ENCODE measurements at regions not wholly inside any gene's neighbourhood (a gene's known extent, or its start where the extent isn't known, plus 50 kb on each side); places are given as distances from the start of the nearest gene placed in this dataset.

DNA sequence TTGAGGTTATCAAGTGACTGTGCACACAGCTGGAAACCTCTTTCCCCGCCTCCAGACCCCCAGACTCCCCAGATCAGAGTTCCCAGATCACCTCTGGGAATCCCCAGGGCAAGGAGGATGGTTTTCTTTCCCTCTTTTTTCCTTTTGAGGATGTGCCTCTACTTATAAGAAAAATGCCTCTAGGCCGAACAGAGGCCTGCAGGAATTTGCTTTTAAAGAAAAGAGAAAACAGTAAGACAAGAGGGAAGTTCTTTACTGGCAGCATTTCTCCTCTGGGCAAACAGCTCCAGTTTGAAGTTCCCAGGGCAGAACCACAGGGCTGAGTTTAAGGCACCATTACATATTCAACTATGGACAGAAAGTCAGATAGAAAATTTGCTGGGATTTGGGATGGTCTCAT, 837.9 kb upstream of the LCORL start:
- no peak for DNase-seq (ENCODE audit: low read depth)

DNA sequence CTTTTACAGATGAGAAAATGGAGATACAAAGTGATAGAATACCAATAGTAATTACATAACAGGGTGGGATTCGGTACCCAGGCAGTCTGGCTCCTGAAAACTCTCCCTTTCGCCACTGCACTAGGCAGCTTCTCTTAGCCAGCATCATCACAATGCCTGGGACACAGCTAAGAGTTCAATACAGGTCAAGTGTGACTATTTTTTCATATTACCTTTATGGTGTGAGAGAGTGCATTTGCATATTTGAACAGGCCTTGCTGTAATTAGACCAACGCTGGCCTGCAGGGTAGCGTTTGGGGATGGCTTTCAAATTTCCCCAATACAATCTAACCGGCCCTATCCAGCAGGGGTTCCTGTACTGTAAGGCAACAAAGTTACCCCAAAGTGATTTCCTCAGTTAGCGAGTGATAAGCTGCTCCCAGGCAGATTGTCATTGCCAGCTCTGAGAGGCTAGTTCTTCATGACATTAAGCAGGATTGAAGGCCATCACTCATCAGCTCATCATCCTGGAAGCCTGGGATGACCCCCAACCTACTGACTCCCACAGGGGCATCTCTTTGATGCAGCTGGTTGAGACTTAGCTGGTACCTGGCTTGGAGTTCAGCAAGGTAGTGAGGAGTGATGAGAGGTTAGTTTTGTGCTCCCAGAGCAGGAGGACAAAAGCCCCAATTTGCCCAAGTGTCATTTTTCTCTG, 836.8 kb upstream of the LCORL start:
- DNase-seq (ENCODE audit: low read depth) = no peak

DNA sequence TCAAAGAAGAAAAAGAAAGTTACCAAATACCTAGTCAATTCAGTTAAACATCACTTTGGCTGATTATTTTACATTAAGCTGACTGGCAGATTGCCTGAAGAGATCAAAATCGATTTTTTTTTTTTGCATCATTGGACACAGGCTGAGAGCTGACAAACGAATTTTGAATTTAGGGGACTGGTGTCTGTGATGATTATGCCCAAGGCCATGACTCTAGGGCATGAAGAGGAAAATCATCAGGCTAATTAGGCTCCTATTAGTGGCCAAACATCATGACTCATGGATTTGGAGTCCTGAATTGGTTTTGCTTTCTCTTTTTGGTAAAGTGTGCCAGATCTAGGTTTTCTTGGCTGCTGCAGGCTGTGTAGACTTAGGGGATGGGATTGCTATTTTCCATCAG, 829.3 kb upstream of the LCORL start:
- no peak for DNase-seq (ENCODE audit: low read depth)

DNA sequence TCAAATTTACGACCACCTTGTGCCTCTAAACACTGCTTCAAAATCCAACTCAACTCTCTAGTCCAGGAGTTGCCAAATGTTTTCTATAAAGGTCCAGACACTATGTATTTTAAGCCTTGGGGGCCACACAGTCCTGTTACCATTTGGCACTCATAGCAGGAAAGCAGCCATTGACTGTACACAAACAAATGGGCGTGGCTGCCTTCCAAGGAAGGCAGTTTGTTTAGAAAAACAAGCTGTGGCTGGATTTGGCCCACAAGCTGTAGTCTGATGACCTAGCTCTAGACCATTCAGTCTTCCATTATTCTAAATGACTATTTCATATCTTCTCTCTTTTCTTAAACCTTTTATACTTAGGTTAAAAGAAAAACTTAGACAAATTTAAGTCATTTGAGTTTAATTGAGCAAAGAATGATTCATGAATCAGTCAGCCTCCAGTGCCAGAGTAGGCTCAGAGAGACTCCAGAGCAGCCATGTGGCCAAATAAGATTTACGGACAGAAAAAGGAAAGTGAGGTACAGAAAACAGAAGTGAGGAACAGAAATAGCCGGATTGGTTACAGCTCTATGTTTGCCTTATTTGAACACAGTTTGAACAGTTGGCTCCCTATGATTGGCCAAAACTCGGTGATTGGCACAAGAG, 825.8 kb upstream of the LCORL start:
- DNase-seq (ENCODE audit: low read depth) = no peak

DNA sequence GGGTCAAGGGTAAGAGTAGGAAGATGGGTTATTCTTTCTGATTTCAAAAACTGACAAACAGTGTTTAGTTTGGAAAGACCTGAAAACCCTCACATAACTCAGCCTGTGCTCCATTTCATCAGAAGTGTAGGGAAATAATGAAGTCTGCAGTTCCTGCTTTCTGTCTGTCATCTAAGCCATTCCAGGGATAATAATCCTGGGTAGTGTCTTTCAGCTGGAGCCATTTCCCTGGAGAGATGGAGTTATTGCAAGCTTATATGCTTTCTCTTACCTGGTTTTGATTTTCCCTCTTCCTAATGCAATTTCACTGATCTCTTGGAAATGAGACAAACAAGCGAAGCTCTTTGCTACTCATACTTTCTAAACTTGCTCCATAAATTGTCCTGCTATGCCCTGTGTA, 824.8 kb upstream of the LCORL start:
- no peak for DNase-seq (ENCODE audit: low read depth)

DNA sequence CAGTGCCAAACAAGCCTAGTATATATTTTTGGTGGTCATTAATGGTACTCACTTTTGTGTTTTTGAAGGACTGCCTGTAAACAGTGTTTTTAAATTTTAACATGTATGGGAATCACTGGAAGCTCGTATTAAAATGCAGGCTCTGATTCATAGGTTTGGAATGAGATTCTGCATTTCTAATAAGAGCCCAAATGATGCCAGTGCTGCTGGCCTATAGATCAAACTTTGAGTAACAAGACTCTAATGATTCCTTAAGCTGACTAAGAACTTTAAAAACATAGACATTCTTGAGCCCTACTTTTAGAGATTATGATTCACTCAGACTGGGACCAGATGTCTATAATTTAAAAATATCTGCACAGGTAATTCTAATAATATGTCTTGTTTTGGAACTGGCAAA, 823.2 kb upstream of the LCORL start:
- no peak for DNase-seq (ENCODE audit: low read depth)

DNA sequence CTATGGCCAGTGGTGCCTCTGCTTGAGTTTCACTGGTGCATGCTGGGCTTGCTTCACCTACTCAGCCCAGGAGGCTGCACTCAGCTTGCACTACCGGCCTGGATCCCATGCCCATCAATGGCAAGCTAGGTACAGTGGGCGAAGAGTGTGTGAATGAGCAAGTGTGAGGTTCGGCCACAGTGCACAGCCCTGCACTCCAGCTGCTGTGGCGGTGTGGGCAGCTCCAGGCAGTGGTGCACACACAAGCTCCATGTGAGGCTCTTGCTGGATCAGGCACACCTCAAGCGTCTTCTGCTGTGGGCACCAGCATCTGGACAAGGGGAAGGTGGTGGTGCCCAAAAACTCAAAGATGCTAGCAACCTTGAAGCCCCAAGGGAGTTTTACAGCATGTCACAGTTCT, 820.9 kb upstream of the LCORL start:
- no peak for DNase-seq (ENCODE audit: low read depth)

DNA sequence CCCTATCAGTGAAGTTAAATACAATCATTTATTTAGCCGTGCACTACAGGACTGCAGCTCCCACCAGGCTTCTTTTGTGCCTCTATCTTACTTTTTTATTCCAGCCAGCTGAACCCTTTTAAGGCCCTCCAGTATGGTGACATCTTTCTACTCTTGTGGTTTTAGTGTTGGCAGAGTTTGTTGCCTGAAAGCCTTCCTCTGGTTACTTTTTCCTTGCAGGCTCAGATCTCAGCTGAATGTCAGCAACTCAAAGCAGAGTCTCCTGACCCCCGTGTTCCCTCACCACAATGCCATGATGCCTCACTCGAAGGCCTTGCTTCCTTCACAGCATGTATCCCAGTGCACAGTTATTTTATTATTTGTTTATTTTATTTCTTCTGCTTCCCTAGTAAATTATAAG, 818.9 kb upstream of the LCORL start:
- DNase-seq (ENCODE audit: low read depth) = no peak

DNA sequence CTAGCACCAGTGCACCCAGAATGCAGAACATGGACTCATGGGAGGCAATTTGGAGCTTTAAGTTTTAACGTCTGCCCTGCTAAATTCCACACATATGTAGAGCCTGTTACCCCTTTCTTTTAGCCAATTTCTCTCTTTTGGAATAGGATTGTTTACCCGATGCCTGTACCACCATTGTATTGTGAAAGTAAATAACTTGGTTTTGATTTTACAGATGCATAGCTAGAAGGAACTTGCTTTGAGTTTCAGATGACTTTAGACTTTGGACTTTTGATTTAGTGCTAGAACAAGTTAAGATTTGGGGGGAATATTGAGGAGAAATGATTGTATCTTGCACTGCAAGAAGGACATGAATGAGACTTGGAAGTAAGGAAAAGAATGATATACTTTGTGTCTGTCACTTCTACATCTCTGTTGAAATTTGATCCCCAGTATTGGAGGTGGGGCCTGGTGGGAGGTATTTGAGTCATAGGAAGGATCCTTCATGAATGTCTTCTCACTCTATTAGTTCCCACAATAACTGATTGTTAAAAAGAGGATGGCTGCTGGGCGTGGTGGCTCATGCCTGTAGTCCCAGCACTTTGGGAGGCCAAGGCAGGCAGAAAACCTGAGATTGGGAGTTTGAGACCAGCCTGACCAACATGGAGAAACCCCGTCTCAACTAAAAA, 794.8 kb upstream of the LCORL start:
- DNase-seq (ENCODE audit: low read depth) = no peak

DNA sequence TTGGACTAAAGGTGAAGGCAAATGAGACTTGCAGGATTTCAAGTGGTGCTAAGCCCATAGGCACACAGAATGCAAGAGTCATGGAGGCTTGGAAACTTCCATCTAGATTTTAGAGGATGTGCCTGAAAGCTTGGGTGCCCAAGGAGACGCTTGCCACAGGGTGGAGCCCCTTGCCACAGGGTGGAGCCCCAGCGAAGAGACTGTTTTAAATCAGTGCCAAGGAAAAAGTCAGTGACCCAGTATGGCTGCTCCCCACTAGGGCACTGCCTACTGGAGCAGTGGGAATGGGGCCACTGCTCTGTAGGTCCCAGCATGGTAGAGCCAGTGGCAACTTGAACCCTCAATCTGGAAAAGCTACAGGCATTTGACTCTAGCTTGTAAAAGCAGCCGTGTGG, 794.2 kb upstream of the LCORL start:
- DNase-seq (ENCODE audit: low read depth) = no peak

DNA sequence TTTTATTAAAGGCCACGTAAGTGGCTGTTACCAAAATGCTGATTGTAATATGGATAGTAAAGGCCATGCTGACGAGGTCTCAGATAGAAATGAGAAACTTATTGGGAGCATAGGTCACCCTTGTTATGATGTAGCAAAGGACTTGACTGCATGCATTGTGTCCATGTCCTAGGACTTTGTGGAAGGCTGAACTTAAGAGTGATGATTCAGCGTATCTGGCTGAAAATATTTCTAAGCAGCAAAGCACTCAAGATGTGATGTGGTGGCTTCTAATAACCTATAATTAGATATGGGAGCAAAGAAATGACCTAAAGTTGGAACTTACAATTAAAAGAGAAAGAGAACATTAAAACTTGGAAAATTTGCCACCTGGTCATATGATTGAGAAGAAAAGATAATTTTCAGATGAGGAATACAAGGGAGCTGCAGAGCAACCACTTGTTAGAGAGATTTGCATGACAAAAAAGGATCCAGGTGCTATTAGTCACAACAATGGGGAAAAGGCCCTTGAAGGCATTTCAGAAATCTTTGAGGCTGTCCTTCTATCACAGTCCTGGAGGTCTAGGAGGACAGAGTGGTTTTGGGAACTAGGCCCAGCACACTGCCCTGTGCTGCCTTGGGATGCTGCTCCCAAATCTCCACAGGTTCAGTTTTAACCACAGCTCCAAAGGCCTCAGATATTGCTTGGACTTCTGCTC, 793.7 kb upstream of the LCORL start:
- DNase-seq (ENCODE audit: low read depth) = no peak

DNA sequence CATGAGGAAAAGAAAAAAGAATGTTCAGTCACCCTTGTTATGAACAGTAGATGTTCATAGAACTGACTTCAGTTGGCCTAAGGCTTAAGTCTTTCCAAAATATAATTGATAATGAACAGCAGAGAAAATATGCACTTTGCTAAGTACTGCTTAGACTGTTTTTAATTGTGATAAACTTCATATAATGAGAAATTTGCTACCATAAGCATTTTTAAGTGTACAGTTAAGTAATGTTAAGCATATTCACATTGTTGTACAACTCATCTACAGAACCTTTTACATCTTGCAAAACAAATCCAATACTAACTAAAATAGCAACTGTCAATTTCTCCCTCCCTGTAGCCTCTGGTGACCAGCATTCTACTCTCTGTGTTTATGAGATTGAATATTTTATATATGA, 792.2 kb upstream of the LCORL start:
- no peak for DNase-seq (ENCODE audit: low read depth)

DNA sequence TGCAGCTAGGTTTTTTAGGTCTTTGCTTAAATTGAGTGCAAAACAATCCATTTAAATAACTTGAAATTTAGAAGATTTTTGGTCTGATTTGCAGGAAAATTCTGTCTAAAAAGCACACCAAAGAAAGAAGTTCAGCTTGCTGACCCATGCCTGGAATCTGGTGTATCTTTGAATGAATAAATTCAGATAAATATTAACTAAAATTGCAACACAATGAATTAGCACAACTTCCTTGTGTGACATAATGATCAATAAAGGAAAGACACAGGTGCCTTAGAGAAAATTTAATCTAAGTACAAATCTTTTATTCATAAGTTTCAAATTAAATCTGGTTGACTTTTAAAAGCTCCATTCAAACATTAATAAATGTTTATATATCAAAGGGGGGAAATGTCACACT, 791.5 kb upstream of the LCORL start:
- no peak for DNase-seq (ENCODE audit: low read depth)

DNA sequence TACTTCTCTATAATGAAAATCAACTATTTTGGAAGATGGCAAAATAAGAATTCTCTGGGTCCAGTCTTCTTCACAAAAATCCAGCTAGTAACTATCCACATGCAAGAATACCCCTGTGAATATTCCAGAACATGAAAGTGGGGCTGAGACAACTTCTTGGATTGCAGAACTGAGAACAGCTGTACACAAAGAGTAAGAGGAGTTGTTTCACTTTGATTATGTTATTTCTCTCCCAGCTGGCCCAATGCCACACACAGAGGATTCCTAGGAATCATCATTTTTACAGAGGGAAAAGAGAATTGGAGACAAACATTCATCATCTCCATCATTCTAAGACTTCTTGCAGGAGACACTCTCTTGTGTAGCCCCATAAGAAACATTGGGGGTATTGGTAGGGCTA, 782.2 kb upstream of the LCORL start:
- no peak for DNase-seq (ENCODE audit: low read depth)

DNA sequence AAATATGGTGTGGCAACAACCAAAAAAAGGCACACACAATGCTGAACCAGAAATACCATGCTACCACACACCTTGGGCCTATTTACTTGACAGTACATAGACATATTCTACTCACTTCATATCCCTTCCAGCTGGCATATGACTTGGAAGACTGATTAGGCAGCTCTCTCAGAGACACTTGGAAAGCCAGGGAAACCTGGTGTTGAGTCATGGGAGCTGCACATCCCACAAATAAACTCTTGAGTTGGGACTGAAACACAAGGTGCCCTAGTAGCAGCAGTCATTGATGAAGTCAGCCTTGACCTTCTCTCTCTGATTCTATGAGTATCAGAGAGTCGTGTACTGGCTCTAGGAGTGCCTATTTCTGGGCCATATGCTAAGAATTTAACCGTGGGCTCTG, 776.6 kb upstream of the LCORL start:
- DNase-seq (ENCODE audit: low read depth) = no peak

DNA sequence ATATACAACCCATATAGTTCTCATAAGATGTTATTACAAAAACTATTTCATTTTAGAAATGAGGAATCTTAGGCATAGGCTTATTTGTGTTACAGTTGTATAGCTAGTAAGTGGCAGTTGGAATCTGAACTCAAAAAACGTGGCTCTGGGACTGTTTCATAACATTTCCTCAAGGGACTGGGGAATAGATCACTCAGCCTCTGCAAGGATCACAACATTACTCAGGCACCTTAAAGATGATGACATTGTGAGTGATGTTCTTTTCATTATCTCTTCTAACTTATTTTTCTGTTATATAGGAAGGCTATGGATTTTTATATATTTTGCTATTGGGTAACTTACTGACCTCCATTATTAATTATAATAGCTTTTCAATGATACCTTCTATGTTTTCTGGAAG, 774.2 kb upstream of the LCORL start:
- DNase-seq (ENCODE audit: low read depth) = no peak

DNA sequence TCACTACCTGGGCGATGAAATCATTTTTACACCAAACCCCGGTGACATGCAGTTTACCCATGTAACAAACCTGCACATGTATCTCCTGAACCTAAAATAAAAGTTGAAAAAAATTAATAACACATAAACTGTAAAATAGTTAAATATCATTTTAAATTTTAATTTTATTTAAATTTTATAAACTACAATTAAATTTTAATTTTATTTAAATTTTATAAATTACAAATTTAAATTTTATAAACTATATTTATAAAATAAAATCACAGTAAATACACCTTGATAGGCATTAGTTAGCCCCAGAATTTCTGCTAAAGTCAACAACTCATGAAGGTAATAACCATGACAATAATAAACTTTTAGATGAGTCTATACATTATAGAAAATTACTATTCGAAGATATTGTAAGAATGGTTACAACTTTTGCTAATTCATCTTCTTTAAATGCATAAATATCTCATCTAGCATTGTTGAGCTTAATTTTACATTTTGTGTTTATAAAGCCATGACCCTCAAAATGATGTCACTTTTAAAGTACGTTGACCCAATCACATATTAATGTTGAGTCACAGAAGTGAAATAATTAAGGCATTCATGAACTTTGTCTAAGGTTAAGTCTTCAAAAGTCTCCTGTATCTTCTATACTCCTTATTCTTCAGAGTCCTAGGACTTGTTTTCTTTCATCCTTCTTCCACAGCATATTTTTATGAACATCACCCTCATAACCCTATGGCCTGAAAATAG, 755.8 kb upstream of the LCORL start:
- no peak for DNase-seq (ENCODE audit: low read depth)

DNA sequence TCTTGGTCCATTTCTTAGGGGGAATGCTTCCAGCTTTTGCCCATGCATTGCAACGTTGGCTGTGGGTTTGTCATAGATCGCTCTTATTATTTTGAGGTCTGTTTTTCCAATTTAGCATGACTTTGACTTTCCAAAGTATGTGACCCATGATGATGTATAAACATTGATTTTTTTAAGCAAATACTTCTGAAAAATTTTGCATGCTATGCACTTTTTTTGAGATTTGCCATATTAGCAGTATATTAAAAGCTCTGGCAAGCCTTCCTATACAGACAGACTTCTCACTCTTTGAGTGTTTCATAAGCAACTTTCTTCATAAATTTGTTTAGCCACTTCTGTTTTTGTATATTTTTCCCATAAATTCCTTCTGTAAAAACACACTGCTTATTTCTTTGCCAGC, 746.4 kb upstream of the LCORL start:
- DNase-seq (ENCODE audit: low read depth) = no peak

DNA sequence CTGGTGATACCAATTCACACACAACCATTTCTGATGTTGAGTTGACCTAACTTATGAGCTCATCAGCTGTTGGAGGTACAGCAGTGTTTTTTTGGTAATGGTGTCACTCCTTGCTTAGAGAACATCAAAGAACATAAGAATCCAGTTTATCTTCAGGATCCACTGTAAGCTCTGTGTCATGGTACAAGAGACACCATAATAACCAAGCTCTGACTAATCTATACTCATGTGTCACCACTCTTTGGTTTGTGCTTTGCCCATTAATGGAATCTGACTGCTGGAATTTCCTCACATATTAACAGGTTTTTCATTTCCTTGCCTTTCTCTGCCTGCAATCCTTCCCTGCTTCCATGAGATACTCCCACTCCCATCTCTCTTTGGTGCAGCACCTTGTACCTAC, 735.1 kb upstream of the LCORL start:
- DNase-seq (ENCODE audit: low read depth) = no peak

DNA sequence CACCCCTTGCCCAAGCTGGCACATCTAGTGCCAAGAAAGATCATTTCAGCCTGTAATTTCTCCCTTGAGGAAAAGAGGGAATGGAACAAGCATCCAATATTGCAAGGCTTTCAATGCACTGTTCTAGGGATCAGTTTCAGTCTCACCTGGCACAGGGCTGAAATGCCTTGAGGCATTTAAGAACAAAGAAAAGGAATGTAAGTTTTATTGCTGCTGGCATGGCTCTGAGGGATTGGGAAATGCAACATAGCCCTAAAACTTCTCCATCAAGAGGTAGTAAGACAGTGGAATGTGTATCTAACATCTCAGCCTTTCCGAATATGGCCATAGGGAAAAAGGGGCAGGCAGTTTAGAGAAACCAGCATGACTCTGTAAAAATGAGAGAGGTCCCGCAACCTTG, 732.6 kb upstream of the LCORL start:
- no peak for DNase-seq (ENCODE audit: low read depth)

DNA sequence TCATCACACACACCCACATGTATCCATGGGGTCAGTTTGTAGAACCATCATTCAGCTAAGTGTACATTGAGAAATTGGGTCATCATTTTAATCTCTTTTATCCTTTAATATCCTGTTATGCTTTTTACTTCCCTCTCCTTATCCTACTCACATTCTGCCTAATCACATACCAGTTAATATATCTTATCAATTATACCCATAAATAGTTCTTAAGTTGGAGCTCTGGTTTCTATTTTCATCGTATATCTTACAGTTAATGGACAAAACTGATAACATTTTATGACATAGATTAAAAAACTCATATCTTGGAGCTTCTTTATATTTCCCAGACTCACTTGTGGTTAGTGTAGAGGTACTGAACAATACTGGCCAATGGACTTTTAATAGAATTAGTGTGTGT, 729.5 kb upstream of the LCORL start:
- DNase-seq (ENCODE audit: low read depth) = no peak

DNA sequence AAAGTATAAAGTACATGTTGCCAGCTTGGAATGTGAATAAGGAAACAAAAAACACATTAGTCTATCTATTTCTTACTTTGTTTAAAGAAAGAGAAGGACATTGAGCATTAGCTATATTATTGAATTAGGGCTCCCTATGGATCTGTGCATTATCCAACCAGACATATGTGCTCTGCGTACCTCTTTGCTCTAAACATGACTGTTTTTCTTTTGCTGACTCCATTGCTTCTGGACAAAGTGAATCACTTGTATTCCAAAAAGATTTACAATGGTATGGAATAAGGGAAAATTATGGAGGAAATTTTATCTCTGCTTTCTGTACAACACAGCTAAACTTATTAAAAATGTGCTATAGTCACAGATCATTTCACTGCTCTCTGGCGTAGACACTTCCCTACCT, 727.8 kb upstream of the LCORL start:
- DNase-seq (ENCODE audit: low read depth) = no peak
